SK-N-DZ (cell line): ENCODE measurements at regions not wholly inside any gene's neighbourhood (a gene's known extent, or its start where the extent isn't known, plus 50 kb on each side); places are given as distances from the start of the nearest gene placed in this dataset.

Experiments
- small RNA-seq, 2 experiments: library from RNA; depleted of rRNA; stranded (forward); fragments of <200 nt; gene quantifications; one replicate each; pipeline ENCODE3, GENCODE V24; 2014

Small RNA genes lying in the stretch of these regions (small RNA-seq; reads per million reads assigned to genes)
- 0 reads per million in 2 experiments for gene AC137527.1
